ENCODE measurements at regions not wholly inside any gene's neighbourhood (a gene's known extent, or its start where the extent isn't known, plus 50 kb on each side); places are given as distances from the start of the nearest gene placed in this dataset.

GRCh38 chr15:77864211-77865105 lies 213.1 kb downstream of the TBC1D2B start:
- intact Hi-C loops (cut with micrococcal nuclease; ENCODE audit: unreplicated experiment) (no loop called here), in situ Hi-C loops (cut with HindIII; ENCODE audit: extremely low pct_ligation_motif_present, low pct_unique_long_range_greater_than_20kb) (no loop called here)
- Histone ChIP-seq H3K27me3 (ENCODE audit: control insufficient read depth in 1 of 2, insufficient read depth in 2 of 2, low read length in 2 of 2) (peaks cover 4 to 16% of the 10 kb centered on the region in 2 experiments; a peak in 4 of 5 replicates), H3K4me2 (ENCODE audit: low read depth, low read length) (no peak overlapping the region), H3K9ac (ENCODE audit: insufficient read depth, low read depth, low read length) (no peak overlapping the region), H4K20me1 (ENCODE audit: insufficient read depth, low read length) (no peaks in the 10 kb centered on the region), H3K27ac (ENCODE audit: extremely low read length, insufficient read depth, low read length) (no peak overlapping the region), H3K9me3 (ENCODE audit: low read length) (no peaks in the 10 kb centered on the region), H3K4me3 (replicated peaks in 1 of 3; ENCODE audit: insufficient read depth in 1 of 3, low read depth in 2 of 3, low read length in 3 of 3) (no peak overlapping the region), H3K36me3 (replicated peaks in 1 of 2; ENCODE audit: control insufficient read depth in 1 of 2, insufficient read depth in 2 of 2, low read length in 2 of 2) (no peaks in the 10 kb centered on the region), H3K4me1 (ENCODE audit: insufficient read depth, low read length) (peaks cover 9% of the 10 kb centered on the region), H2AFZ (ENCODE audit: low read length) (no peak overlapping the region), H3K79me2 (ENCODE audit: insufficient read depth, low read length) (no peaks in the 10 kb centered on the region)
- 0% methylated on average over 6 of the region's 21 CpGs for WGBS (ENCODE audit: low lambda C conversion rate)
- CTCF ChIA-PET (ENCODE audit: low intra/inter-chr PET ratio, low total read pairs): no interaction called here
- FAIRE-seq (no peak), DNase-seq (ENCODE audit: low spot score) (no peak), ATAC-seq (no peak; the same call in 2 of the 3 replicates)
- no TSS peak for BruUV-seq (replicated peaks)
- POLR2A ChIA-PET: no interaction called here
- no peak for TF ChIP-seq FOXA3 (CRISPR knock-in tag; IDR thresholded peaks at IDR 0.05)
- no peak for TF ChIP-seq CHCHD3 (CRISPR knock-in tag; IDR thresholded peaks at IDR 0.05)
- TF ChIP-seq, protein P1, sequence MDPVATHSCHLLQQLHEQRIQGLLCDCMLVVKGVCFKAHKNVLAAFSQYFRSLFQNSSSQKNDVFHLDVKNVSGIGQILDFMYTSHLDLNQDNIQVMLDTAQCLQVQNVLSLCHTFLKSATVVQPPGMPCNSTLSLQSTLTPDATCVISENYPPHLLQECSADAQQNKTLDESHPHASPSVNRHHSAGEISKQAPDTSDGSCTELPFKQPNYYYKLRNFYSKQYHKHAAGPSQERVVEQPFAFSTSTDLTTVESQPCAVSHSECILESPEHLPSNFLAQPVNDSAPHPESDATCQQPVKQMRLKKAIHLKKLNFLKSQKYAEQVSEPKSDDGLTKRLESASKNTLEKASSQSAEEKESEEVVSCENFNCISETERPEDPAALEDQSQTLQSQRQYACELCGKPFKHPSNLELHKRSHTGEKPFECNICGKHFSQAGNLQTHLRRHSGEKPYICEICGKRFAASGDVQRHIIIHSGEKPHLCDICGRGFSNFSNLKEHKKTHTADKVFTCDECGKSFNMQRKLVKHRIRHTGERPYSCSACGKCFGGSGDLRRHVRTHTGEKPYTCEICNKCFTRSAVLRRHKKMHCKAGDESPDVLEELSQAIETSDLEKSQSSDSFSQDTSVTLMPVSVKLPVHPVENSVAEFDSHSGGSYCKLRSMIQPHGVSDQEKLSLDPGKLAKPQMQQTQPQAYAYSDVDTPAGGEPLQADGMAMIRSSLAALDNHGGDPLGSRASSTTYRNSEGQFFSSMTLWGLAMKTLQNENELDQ (CRISPR knock-in tag; IDR thresholded peaks at IDR 0.05; ENCODE audit: borderline replicate concordance): no peak
- TF ChIP-seq ZNF292 (CRISPR knock-in tag; IDR thresholded peaks at IDR 0.05; ENCODE audit: borderline replicate concordance, low read depth): no peak
- TF ChIP-seq CBX2 (IDR thresholded peaks at IDR 0.05; ENCODE audit: low read depth, low read length): no peak
- no peak for TF ChIP-seq CBX2 (CRISPR knock-in tag; IDR thresholded peaks at IDR 0.05; ENCODE audit: low read depth)
- no peak for TF ChIP-seq FOSL1 (CRISPR knock-in tag; IDR thresholded peaks at IDR 0.05; ENCODE audit: borderline replicate concordance)
- TF ChIP-seq, protein P2, sequence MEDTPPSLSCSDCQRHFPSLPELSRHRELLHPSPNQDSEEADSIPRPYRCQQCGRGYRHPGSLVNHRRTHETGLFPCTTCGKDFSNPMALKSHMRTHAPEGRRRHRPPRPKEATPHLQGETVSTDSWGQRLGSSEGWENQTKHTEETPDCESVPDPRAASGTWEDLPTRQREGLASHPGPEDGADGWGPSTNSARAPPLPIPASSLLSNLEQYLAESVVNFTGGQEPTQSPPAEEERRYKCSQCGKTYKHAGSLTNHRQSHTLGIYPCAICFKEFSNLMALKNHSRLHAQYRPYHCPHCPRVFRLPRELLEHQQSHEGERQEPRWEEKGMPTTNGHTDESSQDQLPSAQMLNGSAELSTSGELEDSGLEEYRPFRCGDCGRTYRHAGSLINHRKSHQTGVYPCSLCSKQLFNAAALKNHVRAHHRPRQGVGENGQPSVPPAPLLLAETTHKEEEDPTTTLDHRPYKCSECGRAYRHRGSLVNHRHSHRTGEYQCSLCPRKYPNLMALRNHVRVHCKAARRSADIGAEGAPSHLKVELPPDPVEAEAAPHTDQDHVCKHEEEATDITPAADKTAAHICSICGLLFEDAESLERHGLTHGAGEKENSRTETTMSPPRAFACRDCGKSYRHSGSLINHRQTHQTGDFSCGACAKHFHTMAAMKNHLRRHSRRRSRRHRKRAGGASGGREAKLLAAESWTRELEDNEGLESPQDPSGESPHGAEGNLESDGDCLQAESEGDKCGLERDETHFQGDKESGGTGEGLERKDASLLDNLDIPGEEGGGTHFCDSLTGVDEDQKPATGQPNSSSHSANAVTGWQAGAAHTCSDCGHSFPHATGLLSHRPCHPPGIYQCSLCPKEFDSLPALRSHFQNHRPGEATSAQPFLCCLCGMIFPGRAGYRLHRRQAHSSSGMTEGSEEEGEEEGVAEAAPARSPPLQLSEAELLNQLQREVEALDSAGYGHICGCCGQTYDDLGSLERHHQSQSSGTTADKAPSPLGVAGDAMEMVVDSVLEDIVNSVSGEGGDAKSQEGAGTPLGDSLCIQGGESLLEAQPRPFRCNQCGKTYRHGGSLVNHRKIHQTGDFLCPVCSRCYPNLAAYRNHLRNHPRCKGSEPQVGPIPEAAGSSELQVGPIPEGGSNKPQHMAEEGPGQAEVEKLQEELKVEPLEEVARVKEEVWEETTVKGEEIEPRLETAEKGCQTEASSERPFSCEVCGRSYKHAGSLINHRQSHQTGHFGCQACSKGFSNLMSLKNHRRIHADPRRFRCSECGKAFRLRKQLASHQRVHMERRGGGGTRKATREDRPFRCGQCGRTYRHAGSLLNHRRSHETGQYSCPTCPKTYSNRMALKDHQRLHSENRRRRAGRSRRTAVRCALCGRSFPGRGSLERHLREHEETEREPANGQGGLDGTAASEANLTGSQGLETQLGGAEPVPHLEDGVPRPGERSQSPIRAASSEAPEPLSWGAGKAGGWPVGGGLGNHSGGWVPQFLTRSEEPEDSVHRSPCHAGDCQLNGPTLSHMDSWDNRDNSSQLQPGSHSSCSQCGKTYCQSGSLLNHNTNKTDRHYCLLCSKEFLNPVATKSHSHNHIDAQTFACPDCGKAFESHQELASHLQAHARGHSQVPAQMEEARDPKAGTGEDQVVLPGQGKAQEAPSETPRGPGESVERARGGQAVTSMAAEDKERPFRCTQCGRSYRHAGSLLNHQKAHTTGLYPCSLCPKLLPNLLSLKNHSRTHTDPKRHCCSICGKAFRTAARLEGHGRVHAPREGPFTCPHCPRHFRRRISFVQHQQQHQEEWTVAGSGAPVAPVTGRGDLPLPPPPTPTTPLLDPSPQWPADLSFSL (CRISPR knock-in tag; IDR thresholded peaks at IDR 0.05): no peak
- no peak for TF ChIP-seq HOXA7 (CRISPR knock-in tag; IDR thresholded peaks at IDR 0.05)
- no peak for TF ChIP-seq CC2D1A (CRISPR knock-in tag; IDR thresholded peaks at IDR 0.05)
- TF ChIP-seq ZNF333 (CRISPR knock-in tag; IDR thresholded peaks at IDR 0.05; ENCODE audit: borderline replicate concordance): no peak
- TF ChIP-seq ESRRA (CRISPR knock-in tag; IDR thresholded peaks at IDR 0.05; ENCODE audit: low read depth): no peak
- no peak for TF ChIP-seq SKI (IDR thresholded peaks at IDR 0.05; ENCODE audit: partially characterized antibody)
